ENCODE measurements at regions not wholly inside any gene's neighbourhood (a gene's known extent, or its start where the extent isn't known, plus 50 kb on each side); places are given as distances from the start of the nearest gene placed in this dataset.

- TF ChIP-seq, protein P1, sequence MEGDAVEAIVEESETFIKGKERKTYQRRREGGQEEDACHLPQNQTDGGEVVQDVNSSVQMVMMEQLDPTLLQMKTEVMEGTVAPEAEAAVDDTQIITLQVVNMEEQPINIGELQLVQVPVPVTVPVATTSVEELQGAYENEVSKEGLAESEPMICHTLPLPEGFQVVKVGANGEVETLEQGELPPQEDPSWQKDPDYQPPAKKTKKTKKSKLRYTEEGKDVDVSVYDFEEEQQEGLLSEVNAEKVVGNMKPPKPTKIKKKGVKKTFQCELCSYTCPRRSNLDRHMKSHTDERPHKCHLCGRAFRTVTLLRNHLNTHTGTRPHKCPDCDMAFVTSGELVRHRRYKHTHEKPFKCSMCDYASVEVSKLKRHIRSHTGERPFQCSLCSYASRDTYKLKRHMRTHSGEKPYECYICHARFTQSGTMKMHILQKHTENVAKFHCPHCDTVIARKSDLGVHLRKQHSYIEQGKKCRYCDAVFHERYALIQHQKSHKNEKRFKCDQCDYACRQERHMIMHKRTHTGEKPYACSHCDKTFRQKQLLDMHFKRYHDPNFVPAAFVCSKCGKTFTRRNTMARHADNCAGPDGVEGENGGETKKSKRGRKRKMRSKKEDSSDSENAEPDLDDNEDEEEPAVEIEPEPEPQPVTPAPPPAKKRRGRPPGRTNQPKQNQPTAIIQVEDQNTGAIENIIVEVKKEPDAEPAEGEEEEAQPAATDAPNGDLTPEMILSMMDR (IDR thresholded peaks at IDR 0.05; ENCODE audit: insufficient read depth, low read length), result no peak
- TF ChIP-seq POLR2AphosphoS5 (IDR thresholded peaks at IDR 0.05; ENCODE audit: low read depth) (no peak), SPI1 (IDR thresholded peaks at IDR 0.05; ENCODE audit: borderline replicate concordance, low read depth) (no peak)
These were observed 720.2 kb upstream of the GOLIM4 start for GRCh38 chr3:168815946-168816345.

Measured in HL-60 (cell line).